GM19397 (cell line): ENCODE measurements at regions not wholly inside any gene's neighbourhood (a gene's known extent, or its start where the extent isn't known, plus 50 kb on each side); places are given as distances from the start of the nearest gene placed in this dataset.
"Not testable (repeated sequence)": the region's sequence is repeated elsewhere in the genome, so short reads cannot be mapped to it uniquely, and the experiment has no call there.

ENCODE experiments used
- ATAC-seq: cut with Tn5 transposase; IDR thresholded peaks from one replicate; pipeline ENCODE4 v1.9.1; 2021; ENCODE audit warnings: mild to moderate bottlenecking, moderate library complexity; ENCODE audit not compliant: unreplicated experiment

DNA sequence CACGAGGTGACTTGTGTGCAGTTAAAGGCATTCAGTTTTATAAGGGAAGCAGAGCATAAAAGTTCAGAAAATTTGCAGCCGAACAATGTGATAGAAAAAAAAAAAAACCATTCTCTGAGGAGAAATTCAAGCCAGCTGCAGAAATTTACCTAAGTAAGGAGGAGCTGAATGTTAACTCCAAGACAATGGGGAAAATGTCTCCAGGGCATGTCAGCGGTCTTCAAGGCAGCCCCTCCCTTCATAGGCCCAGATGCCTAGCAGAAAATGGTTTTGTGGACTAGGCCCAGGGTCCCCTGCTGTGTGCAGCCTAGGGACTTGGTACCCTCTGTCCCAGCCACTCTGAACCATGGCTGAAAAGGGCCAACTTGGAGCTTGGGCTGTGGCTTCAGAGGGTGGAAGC, 1764.0 kb downstream of the C4orf33 start:
- no peak for ATAC-seq

DNA sequence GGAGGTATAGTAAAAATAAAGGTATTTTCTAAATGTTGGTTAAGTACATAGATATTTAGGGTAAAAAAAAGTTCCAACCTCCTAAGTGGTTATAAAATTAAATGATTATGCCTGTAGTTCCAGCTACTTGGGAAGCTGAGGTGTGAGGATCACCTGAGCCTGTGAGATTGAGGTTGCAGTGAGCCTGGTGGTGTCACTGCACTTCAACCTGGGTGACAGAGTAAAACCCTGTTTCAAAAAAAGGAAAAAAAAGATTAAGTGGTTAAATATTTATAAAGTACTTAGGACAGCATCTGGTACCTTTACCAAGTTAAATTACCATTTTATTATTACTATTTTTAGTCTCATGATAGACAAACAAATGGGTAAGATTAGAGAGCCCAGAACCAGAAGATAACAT, 1801.0 kb downstream of the C4orf33 start:
- no peak for ATAC-seq

DNA sequence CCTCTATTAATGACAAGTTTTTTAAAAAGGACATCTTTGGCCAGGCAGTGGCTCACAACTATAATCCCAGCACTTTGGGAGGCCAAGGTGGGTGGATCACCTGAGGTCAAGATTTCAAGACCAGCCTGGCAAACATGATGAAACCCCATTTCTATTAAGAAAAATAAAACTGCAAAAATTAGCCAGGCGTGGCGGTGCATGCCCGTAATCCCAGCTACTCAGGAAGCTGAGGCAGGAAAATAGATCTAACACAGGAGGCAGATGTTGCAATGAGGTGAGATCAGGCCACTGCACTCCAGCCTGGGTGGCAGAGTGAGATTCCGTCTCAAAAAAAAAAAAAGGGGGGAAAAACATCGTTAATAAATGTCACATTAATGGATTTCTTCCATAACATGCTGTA, 1805.4 kb downstream of the C4orf33 start:
- ATAC-seq: no peak

DNA sequence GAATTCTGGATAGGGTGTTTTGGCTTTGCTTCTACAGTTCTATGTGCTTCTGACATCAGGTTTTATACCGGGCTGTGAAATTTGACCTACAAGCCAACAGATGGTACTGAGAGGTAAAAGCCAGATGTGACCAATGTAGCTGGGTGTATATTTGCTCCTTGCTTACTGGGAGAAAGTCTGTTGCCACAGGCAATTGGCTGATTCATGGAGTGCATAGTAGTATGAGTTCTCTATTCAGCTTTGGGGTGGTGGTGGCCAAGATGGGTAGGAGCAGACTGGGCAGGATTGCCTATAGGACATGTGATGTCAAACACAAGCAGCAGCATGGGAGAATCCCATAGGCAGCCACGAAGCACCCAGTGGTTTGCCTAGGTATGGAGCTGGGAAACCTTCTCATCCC, 1827.0 kb downstream of the C4orf33 start:
- ATAC-seq: no peak

DNA sequence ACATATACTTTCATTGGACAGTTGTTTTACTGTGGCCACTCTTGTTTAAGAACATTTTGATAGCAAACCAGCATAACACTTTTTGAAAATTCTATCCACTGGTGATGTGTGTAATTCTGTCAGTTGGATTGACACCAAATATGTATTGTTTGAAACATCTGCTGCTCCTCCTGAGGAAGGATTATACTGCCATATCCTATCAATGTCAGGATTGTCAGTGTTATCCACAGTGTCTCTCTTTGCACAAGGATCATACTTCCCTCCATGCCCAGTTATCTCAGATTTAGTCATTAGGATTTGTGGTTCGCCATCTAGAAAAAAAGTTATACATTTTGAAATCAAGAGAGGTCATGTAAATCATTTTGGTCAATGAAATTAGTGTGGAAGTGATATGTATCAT, 1859.6 kb downstream of the C4orf33 start:
- no peak for ATAC-seq

DNA sequence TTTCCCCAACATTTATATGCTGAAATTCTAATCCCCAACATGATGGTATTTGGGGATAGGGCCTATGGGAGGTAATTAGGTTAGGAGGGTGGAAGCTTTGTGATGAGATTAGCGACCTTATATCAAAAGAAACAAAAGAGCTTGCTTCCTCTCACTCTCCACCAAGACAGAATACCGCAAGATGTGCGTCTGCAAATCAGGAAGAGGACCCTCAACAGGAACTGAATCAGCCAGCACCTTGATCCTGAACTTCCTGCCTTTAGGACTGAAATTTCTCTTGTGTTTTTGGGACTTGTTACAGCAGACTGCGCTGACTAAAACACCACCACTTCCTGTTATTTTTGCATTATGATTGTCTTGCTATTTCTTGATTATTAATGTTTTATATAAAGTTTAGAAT, 1889.4 kb downstream of the C4orf33 start:
- no peak for ATAC-seq

DNA sequence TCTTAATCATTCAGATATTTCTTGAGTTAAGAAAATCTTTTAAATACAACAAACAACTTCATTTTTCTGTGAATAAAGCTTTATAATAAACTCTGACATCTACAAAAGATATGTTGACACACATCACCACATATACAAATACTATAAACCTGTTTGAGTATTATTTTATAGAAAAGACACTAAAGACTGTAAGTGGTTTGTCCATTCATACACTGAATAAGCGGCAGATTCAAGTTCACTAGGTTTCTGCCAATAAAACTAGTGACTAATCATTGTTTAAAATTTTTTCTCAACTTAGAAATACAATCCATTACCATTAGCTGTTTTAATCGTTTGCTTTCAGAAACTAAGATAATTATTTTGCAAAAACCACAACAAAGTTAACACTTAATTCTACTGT, 1900.0 kb downstream of the C4orf33 start:
- no peak for ATAC-seq

DNA sequence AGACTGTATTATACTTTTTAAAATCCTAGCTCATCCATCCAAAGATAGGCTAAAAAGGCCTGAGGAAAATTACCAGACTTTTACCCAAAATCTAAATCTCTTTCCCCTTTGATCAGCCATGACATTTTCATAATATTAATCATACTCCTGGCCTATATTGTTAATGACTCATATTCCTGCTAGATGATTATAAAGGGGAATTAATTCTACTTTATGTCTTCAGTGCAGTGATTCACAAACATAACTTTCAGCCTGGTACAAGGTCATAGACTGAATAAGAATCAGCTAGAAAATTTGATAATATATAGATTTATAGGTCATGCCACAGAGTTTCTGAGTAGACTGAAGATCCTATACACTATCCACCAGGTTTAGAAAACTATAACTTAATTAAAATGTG, 1905.4 kb downstream of the C4orf33 start:
- no peak for ATAC-seq

DNA sequence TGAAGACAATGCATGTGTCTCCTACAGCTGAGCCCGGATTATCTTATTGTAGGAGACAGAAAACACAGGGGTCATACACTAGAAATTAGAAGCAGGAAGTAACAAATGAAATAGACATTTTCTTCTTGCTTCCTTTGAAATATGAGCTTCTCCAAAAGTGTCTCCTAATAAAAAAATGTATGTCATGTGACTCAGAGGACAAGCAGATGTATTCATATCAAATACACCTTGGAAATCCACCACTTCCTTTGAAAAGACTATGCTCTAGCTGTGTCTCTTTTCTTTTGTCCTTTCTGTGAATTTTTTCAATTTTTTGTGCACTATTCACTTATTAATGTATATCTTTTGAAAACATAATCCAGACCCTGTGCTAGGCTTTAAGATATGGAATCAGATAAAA, 1906.2 kb downstream of the C4orf33 start:
- no peak for ATAC-seq

DNA sequence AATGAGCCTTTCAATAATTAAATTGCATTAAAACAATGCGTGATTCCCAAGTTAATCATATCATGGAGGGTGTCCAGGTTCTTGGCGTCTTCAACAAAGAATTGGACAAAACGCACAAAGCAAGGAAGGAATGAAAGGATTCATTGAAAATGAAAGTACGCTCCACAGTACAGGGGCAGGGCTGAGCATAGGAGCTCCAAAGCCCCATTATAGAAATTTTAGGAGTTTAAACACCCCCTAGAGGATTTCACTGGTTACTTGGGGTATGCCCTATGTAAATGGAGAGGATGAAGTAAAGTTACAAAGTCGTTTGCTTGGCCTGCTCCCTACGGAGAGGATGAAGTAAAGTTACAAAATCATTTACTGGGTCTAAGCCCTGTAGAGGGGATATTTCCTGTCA, 1910.4 kb downstream of the C4orf33 start:
- ATAC-seq: no peak

DNA sequence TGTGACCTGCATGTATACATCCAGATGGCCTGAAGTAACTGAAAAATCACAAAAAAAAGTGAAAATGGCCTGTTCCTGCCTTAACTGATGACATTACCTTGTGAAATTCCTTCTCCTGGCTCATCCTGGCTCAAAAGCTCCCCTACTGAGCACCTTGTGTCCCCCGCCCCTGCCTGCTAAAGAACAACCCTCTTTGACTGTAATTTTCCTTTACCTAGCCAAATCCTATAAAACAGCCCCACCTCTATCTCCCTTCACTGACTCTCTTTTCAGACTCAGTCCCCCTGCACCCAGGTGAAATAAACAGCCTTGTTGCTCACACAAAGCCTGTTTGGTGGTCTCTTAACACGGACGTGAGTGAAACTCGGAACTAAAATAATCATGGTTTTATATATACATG, 1916.0 kb downstream of the C4orf33 start:
- ATAC-seq: not testable (repeated sequence)

DNA sequence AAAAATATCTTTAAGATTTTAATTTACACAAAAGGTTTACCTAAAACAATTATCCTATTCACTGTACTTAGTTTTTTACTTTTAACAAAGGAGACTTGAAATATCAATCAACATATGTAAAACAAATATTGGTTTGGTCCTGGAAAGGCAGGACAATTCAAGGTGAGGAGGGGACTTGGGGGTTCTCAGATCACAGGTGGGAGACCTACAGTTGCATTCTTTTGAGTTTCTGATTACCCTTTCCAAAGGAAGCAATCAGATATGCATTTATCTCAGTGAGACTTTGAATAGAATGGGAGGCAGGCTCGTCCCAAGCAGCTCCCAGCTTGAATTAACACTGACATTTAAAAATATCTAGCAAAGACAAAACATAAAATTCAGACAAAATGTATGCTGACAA, 1917.3 kb downstream of the C4orf33 start:
- ATAC-seq: no peak

DNA sequence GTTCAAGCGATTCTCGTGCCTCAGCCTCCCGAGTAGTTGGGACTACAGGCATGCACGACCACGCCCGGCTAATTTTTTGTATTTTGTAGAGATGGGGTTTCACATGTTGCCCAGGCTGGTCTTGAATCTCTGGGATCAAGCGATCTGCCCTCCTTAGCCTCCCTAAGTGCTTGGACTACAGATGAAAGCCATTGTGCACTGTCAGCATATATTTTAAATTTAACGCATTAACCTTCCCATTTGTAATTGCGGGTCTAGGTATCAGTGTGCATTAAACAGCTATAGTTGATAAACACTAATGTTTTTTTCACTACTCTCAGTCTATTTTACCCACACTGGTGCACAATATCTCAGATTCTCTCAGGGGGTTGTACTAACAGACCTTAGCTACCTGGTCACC, 1930.8 kb downstream of the C4orf33 start:
- ATAC-seq: no peak

DNA sequence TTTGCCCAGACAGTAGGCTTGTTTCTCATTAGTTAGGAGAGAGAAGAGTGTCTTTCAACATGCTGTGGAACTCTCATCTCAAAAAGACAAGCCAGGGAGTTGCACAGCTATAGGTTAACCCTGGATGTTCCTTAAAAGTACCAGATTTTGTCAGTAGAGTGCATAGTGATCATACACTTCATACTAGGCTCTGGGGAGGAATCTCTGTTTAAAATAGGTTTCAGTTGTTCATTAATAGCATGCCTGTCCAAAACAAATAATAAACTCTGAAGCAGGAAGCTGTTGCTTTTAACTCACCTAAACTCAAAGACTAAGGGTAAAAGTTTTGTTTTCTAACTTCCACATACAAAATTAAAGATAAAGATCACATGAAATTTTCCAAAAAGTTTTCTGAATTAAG, 1948.4 kb downstream of the C4orf33 start:
- ATAC-seq: no peak

DNA sequence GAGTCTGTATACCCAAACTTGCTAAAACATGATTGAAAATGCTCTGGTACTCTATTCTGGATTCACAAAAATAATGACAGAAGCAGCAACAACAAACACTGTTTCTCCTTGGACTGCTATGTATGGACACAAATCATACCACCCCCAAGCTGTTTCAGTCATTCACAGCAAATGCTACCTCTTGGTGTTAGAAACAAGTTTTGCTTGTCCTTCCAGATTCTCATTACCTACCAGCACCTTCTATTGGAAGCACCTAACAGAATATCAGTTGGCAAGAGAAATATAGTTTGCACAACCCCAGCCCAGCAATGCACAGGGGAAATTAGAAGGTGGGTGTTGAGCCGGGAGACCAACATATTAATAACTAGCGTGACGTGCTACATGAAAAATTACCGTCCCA, 1950.9 kb downstream of the C4orf33 start:
- no peak for ATAC-seq

DNA sequence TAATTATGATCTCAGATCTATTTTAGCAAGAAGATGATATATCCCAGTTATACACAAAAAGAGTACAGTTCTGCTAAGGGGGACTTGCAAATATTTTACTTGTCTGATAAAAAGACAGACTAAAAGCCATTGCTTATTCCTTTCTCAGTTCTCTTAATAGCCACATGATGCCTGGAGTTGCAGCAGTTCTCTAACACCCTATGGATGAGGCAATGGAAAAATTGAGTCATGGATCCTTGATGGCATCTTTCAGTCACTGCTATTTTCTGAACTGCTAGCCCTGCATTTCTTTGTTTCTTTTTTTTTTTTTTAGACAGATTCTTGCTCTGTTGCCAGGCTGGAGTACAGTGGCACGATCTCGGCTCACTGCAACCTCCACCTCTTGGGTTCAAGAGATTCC, 1956.7 kb downstream of the C4orf33 start:
- no peak for ATAC-seq

DNA sequence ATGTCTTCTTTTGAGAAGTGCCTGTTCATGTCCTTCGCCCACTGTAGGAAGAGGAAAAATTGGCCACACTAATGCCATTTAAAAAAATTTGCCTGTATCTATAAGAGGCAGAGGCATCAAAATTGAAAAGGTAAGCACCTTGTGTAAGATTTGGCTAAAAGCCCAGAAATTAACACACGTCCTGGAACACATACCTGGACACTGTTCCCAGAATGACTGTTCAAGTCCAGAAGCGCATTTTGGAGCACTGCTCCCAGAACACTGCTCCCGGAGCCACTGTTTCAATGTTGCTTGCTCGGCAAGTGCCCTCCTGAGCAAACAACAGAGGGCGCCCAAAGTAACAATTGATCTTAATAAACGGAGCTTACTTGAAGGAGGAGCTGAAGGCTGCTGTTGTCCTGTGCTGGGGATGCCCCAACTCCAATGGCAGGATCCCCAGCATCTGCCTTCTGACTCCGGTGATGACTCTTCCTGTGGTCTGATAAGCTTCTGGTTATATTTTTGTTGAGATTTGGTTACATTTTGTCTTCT, 1958.6 kb downstream of the C4orf33 start:
- ATAC-seq: no peak

DNA sequence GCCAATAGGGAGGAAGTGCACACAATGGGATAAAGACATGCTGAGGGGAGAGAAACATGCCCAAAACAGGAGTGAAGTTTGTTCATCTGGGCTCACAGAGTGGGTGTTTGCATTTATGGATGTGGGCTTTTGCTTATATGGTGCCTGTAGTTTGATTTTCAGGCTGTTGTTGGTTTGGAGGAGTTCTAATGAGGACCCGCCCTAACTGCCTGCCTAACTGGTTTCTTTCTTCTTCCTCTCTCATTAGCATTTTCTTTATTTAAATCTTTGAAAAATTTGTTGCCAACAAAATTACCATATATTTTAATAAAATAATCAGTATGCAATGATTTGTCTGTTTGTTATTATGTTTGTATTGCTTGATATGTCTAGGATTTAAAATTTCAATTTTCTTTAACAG, 1965.8 kb downstream of the C4orf33 start:
- no peak for ATAC-seq

DNA sequence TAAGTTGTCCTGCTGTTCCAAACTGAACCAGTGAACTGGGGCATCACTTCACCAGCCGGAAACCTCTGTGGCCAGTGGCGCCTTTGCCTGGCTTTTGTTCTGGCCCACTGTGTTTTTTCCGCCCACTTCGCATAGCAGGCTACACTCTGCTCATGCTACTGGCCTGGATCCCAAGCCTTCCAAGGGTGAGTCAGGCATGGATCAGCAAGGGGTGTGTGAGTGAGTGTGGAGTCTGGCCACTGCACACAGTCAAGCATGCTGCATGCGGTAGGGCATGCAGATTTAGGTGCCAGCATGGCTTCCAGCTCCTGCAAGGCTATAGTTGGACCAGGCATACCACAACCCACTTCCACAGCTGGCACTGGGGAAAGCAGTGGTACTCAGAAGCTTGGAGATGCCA, 1967.9 kb downstream of the C4orf33 start:
- ATAC-seq: no peak

DNA sequence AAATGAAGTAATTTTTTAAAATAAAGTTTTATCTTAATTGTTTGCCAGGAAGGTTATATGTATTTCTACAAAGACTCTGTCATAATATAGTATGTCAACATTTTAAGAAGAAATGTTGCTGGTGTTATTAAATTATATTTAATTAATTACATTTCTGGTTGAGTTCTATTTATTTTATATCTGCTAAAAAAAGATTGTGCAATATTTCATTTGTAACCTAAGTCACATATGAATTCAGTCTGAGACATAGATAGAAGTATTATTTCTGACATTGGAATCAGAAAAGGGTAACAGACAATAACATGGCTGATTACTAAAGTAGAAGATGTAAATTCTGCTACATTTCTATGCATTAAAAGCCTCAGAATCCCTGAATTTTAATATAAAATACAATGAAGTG, 1985.1 kb downstream of the C4orf33 start:
- ATAC-seq: no peak

DNA sequence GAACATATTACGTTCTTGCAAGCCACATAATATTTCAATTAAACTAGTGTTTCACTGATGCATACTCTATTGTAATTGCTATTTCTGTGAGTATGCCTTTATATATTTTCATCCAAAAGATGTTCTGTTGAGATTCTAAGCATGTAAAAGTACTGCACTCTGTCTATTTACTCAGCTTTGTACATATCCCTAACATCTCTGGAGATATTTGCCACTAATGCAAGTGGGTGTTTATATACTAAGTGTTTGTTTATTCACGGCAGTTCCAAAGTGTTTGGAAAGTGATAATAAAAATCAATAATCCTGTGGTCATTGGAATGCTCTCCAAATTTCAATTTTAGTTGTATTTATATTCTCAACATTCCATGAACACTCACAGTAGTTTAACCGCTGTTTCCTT, 1989.0 kb downstream of the C4orf33 start:
- no peak for ATAC-seq

DNA sequence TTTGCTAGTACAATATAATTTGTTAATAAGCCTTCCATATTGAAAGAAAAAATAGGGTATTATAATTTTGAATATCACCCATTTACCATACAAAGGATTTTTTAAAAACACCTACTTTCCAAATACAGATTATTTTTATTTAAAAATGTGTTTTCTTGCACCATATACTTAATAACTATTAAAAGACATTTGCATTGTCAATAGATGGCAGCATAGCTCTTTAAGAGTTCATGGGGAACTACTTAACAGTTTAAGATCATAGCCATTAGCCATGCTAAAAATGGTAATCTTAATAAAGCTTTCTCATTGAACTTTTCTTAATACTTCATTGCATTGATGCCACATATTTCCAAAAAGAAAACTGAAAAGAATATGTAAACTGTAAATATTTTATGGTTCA, 1995.9 kb downstream of the C4orf33 start:
- no peak for ATAC-seq

DNA sequence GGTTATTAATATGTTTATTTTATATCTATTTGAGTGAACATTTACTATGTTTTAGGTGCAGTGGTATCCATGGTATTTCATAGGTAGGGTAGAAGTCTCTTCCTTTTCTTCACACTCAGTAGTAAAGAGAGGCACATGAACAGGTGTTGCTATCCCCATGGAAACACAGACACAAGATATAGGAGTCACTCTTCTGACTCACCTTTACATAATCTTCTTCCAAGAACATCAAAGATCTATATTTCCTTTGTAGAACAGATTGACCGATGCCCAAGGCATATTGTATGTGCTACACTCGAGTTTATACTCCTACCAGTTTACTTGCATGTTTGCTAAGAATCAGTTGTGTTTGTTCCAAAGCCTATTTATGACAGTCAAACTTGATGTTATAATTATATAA, 1997.4 kb downstream of the C4orf33 start:
- ATAC-seq: no peak

DNA sequence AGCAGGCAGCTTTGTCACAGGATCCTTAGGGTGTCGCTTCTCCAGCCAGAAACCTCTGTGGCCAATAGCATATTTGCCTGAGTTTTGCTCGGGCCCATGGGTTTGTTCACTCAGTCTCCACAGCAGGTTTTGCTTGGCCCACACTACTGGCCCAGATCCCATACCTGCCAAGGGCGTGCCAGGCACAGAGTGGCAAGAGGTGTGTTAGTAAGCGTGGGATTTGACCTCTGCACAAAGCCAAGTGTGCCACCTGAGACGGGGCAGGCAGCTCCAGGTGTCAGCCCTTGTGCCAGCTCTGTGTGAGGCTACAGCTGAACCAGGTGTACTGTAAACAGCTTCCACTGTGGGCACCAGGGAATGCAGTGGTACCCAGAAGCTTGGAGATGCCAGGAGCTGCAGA, 2003.0 kb downstream of the C4orf33 start:
- no peak for ATAC-seq
